AML-193 (cell line): ENCODE measurements at regions not wholly inside any gene's neighbourhood (a gene's known extent, or its start where the extent isn't known, plus 50 kb on each side); places are given as distances from the start of the nearest gene placed in this dataset.
"Not testable (repeated sequence)": the region's sequence is repeated elsewhere in the genome, so short reads cannot be mapped to it uniquely, and the experiment has no call there.

ENCODE experiments used
- DNase-seq, 2 experiments: peaks; one replicate each; lab custom pipeline; 2025; lab: John Stamatoyannopoulos, UW

DNA sequence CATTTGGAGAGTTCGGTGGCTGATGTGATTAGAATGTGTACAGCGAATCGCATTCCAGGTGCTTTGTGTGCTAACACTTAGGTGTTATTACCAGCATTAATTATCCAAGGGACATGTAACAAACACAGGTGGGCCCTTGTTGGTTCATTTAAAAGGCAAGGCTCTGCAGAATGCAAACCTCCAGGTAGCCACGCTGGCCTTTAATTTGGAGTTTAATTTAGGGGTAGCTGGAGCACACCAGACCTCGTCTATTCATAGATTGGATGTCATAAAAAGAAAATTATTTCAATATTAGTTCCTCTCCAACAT lies 191.1 kb downstream of the MAT2B start:
- no peak for DNase-seq

DNA sequence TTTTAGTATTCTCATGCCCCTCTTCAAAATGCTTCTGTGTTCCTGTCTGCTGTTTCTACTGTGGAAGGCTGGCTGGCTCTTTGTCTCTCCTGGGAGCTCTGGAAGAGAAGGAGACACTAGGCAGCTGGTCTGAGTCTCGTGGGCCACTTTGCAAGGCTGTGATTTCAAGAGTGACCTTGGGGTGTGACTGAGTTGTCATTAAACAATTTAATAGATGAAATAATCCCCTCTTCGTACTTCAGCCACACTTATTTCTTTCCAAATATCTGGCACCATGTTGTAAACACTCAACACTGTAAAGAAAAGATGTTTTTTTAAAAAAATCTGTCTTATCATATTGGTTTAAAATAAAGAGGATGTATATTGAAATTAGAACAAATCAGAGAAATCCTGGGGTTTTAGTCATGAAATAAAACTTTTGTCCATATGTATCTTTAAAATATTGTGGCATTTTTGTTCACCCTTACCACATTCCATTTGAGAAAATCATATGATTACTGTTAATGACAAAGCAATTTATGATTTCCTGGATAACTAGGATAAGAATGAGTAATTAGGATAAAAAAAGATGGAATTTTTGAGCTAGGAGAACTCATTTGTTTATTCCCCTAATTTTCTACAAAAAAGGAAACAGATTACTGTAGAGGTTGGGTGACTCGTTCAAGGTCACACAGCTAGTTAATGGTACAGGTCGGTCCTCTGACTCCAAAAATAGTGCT lies 200.8 kb downstream of the MAT2B start:
- DNase-seq: no peak

DNA sequence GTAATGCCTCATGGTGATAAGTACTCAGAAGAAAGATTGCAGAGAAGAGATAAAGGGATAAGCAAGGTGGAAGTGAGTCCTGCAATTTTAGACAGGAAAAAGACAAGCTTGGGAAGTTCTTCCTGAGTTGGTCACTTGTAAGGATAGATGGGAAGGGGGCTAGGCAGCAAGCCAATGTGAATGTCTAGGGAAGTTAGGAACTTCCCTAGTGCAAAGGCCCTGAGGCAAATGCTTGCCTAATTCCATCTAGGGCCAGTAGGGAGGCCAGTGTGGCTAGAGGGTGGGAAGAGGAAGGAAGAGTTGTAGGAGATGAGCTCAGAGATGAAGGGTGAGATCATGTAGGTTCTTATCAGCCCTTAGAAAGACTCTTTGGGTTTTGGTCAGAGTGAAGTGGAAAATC lies 206.6 kb downstream of the MAT2B start:
- no peak for DNase-seq

DNA sequence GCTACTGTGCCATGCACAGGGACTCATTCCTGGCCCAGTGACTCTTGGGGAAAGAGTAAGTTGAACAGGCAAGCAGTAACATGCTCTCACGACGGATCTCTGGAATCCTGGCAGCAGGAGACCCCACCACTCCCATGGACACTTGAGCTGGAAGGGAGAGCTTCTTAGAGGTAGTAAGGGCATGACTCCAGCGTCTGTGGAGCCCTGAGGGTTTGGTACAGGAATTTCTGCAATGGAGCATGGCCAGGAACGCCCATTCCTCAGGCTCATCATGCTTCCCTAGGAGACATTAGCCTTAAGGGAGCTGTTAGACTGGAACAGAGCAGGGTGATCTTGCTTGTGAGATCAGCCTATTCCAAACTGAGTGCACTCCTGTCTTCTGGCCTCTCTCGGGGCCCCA lies 212.9 kb downstream of the MAT2B start:
- DNase-seq: no peak

DNA sequence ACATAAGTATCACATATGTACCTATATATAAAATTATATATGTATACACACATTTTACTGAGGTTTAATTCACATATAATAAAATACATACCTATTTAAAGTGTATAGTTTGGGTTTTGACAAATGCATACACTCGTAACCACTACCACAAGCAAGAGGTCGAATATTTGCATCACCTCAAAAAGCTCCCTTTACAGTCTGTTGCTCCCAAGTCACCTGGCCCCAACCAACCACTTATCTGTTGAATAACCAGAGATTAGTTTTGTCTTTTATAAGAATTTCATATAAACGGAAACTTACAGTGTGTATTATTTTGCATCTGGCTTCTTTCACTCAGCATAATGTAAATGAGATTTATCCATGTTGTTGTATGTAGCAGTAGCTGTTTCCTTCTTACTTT lies 218.9 kb downstream of the MAT2B start:
- no peak for DNase-seq

DNA sequence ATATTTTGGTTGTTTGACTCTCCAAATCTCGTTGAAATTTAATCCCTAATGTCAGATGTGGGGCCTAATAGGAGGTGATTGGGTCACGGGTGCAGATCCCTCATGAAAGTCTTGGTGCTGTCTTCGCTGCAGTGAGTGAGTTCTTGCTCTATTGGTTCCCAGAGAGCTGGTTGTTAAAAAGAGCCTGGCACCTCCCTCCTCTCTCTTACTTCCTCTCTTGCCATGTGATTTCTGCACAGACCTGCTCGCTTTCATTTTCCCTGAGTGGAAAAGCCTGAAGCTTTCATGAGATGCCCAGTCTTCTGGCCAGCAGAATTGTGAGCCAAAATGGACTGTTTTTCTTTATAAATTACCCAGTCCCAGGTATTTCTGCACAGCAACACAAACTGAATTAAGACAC lies 221.6 kb downstream of the MAT2B start:
- DNase-seq: peak; percentile 31 to 49

DNA sequence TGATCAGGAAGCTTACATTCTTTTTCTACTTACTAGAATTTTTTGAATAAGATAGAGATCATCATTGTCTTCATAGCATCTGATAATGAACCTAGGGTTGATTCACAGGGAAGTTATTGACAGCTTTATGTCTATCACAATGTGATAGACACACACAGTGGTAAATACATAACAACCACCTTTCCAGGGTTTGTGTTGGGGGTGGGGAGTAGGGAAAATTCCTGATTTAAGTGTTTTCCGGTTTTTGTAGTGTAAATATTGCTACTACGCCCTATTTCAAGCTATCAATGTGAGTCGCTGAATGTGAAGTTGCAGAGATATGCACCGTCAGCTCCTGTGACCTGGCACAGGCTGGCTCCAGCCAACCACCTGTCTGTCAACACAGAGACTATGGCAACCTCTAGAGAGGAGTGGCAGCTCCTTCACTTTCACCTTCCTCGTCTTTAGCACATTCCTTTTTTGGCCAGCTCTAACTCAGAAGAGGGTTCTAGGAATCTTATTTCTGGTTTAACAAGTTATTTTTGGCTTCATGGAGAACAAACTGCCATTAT lies 224.9 kb downstream of the MAT2B start:
- DNase-seq: no peak

DNA sequence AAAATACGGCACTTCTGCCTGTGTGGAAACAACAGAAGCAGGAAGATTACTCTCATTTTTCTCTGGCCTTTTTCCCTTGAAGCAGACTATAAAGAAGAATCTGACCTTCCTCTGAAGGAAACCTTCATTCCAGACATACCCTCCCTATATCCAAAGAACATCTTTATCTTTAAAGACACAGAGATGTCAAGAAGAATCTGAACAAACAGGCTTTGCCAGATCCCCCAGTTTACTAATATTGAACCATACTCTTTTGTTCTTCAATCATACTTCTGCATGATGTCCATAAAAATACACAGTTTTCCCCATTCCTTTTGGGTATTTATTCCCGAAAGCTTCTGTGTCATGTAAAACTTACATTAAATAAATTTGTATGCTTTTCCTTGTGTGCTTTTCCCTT lies 225.8 kb downstream of the MAT2B start:
- no peak for DNase-seq

DNA sequence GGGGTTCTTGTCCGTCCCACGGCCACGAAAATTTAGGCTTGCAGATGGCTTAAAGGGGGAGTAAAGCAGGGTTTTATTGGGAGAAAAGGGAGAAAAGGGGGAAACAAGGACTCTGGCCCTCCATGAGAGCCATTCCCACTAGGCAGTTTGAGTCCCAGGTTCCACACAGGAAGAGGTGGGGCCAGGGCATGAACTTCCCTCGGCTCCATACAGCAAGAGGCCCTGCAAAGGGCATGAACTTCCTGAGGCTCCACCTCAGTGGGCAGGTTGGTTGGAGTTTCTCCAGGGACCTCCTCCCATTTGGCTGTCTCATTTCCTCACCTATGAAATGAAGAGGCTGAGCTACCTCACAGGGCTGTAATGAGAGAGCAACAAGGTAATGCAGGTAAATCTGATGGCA lies 229.7 kb downstream of the MAT2B start:
- no peak for DNase-seq

DNA sequence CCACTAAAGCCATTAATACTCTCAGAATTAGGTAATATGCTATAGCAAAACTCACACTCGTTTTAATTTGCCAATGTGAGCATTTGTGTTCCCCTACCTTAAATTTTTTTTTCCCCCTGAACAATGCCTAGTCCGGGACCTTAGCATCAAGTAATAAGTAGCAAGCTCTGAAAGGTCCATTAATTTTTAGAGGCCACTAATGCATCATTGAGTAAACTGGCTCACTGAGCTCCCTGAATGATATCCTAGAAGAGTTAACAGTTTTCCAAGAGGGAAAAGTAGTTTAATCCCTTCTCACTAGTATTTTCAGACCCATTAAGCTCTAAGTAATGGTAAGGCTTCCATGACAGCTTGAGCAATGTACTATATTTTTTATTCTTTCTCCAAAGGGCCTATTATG lies 242.2 kb downstream of the MAT2B start:
- no peak for DNase-seq

DNA sequence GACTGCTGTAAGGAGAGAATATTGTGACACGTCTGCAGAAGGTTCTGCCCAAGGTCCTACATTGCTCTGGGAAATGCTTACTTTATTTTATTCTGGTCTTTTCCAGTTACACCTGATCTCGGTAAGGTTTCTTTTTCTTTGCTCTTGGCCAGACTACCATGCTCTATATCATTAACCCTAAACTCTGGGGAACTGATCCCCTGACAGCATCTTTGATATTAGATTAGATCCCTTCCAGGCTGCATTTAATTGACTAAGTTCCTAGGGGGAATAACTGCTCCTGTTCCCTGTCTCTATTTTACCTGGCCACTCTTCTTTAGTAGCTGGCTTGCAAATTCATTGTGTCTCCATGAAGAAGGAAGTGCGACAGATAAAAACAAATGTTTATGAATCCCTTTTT lies 243.5 kb downstream of the MAT2B start:
- no peak for DNase-seq

DNA sequence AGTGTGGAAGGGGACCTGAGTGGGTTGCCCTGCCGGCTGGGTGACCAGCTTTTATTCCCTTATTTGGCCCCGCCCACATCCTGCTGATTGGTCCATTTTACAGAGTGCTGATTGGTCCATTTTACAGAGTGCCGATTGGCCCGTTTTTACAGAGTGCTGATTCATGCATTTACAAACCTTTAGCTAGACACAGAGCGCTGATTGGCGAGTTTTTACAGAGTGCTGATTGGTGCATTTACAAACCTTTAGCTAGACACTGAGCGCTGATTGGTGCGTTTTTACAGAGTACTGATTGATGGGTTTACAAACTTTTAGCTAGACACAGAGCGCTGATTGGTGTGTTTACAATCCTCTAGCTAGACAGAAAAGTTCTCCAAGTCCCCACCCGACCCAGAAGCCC lies 245.0 kb downstream of the MAT2B start:
- DNase-seq: not testable (repeated sequence)

DNA sequence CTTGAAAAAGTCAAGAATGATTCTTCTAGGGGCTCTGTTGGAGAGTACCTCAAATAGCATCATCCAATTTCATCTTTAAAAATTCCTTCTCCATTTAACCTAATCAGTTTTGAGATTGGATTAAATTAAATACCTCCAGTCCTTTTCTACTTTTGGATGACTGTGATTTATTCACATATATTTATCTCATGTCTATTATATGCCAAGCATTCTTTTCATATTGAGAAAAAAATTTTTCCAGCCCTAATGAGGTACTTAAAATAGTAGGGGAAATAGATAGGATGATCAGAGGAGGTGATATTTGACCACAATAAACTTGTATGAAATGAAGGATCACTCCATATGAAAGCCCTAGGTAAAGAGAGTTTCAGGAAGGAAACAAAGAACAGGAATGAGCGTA lies 250.1 kb downstream of the MAT2B start:
- no peak for DNase-seq

DNA sequence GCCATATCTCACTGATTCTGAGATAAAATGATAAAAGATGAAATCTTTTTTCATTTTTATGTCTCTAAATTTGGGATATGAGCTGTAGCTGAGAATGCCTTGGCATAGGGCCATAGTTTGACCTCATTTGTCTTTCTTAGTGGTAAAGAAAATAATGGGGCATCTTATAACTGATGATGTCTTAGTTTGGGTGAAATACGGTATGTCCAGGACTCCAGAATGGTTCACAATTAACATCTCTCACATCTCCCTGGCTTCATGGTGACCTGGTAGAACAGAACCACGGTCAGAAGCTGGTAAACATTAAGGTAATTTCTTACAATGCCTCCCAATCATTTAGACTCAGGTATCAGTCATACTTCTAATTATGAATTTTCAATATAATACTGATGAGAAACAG lies 250.8 kb downstream of the MAT2B start:
- no peak for DNase-seq

DNA sequence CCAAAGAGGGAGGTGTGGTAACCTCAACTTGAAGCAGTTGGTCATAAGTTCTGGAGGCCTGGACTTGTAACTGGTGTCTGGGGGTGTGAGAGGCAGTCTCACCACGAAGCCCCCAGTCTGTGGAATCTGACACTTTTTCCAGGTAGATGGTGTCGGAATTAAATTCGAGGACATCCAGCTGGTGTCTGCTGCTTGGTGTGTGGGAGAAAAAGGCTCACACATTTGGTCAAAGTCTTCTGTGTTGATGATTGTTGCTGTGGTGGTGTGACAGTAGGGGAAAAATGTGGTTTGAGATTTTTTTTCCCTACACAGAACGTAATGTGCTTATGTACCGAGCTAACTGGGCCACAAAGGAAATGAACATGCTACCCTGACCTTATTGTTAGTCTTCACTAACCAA lies 251.9 kb downstream of the MAT2B start:
- DNase-seq: no peak

DNA sequence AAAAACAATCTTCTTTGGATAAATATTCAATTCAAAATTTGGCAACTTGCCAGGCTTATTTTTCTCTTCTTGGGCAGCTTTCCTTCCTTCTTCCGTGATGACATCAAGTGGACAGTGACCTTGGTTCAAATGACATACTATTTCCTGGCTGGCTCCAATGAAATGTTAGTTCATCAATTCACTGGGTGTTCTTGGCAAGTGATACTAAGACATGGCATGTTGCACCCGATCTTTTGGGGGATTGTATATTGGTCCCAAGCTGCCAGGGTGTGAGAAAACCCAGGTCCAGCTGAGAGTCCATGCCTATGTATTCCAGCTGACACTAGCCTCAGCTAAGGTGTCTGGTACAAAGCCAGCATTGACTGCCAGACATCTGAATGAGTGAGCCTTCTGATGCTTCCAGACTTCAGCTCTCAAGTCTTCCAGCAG lies 252.9 kb downstream of the MAT2B start:
- no peak for DNase-seq

DNA sequence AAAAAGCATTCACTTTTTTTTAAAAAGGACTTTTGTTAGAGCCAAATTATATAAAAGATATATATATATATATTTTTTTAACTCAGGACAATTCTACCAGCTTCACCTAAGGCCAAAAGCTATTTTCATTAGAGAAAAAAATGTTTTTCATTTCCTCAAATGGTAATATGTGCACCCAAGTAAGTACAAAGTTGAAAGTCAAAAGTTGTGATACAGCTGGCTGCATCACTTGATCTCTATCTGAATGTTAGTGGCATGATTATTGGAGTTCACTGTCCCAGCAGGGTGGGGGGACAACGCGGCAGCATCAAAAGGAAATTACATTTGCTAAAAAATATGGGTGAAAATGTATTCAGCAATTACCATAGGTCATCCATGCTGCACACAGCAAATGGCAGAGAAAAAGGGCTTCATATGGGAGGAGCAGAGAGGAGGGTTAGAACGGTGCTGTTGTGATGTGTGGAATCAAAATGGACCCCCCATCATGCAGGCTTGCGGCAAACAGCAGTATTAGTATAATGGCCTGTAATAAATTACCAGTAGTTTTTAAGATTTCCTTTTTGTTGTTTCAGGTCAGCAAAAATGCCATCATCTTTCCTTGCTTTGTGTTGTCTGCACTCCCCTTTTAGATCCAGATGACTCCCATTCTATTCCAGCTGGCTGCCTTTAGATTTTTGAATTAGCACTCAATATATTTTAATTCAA lies 253.7 kb downstream of the MAT2B start:
- no peak for DNase-seq

DNA sequence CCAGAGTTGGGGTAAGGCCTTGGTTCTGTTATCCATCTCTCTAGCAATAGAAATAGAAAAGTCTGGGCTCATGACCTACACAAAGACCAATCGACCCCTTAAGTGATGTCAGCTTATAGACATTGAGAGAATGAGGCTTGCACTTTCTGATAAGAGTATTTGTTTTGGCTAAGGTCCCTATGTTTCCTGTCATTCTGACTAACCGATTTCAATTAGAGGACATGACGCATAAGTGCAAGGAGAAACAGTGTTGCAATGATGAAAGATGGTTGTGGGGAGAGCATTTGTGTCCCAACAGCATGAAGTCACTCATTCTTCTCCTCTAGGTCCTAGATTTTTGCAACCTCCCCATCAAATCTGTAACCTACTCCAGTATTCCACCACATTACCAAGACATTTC lies 255.1 kb downstream of the MAT2B start:
- no peak for DNase-seq

DNA sequence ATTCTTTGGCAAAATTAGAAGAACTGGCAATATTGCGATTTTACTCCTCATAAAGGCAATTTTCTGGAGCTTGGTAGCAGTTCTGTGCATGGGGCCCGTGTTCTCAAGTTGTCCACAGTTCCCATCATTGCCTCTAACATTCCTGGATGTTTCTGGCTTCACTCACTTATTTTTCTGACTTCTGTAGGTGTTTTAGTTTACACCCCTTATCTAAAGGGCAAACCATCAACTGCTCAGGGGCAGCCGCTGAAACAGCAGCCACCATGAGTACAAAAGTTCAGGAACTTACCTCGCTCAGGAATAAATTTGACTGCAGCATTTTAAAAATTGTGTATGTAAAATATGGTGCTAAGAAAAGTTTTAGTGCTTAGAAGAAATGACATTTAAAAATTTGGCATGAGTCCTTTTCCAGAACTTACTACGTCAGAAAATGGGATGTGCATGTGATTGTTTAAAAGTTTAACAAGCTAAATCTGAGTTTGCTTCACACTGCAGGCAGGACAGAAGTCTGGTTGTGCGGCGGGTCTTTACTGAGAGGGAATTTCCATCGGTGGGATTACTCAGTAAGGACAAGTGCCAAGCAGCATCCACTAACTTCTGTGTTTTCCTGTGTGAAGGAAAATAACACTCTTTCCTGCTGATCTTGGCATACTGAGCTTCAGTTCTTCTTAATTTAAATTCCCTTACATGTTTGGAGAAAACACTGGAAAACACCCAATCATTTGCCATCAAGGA lies 261.7 kb downstream of the MAT2B start:
- DNase-seq: no peak

DNA sequence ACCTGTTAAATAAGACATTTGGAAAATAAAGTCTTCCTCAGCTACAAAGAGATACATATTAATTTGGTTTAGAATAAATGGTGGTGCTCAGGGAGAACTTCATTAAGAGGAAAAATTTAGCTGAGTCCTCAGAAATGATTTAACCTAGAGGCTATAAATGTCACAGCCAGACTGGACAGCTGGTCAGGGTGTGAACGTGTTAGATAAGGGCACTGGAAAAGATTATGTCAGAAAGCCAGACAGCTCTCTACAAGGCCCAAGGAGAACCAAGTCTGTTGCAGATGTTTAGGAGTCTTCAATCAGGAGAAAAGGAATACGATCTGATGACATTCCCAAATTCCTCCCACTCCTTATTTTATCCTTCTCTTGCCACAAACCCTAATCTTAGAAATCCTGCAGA lies 265.2 kb downstream of the MAT2B start:
- DNase-seq: no peak

DNA sequence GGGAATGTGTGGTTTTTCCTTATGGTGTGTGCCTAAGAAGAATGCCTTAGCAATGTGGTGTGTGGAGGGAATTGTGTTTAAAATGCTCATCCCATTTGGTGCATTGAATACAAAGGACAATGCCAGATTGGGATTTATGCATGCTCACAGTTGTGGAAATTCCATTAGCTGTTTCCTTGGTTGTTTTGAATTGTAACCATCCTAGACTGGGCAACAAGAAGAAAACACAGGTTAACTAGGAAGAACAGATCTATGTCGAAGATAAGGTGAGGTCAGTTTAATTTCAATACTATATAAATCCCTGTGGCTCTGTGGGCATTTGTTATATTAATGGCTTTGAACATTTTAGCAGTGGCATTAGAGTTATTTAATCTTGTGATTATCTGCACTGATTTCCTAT lies 266.8 kb downstream of the MAT2B start:
- DNase-seq: no peak

DNA sequence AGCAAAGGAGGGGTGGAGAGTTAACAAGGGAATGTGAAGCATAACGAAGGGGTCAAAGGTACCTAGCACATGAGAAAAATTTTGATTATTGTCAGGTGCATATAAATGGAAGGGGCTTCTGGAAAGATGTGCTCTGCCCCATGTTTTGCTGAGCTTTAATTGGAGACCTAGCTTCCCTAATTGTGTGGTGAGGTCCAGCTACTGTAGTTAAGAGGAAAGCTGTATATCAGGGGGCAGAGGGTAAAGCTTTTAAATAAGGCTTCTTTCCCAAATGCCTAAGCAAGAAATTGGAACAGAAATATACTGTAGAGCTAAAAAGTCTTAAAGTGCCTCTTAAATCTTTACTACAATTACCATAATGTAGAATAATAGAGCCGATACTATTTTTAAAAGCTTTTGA lies 267.2 kb downstream of the MAT2B start:
- no peak for DNase-seq

DNA sequence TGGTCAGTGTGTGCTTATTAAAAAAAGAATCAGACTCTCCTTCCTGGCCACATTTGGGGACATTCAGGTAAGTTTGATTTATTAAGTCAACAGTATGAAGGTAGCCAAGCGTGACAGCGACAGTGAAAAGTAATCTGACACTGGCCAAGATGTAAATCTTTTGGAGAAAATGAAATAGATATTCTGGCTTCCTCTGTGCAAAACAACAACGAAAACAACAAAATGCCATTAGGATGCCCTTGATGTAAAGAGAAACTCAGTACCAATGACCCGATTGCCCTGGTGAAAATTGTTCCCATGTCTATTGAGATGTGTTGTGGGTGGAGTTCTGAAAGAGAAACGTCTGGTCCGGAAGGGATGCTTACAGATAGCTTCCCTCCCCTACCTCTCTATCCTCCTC lies 267.8 kb downstream of the MAT2B start:
- DNase-seq: no peak
